ENCODE measurements at regions not wholly inside any gene's neighbourhood (a gene's known extent, or its start where the extent isn't known, plus 50 kb on each side); places are given as distances from the start of the nearest gene placed in this dataset.

DNA sequence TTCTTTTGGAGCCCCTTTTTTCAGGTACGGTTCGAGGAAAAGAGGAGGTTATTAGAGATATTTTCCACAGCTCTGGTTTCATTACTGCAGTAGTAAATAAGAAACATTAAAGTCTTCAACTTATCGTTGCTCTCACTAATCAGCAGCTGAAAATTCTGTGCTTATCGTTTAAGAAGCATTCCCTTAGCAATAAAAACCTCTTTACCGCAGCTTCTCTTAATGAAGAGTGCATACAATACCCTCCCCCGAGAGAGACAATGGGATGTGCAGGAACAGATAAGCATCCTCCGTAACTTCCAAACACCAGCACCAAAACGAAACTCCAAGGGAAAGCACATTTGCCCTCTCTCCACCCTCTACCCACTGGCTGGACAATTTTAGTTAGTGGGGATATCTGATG, 384.5 kb downstream of the NEBL start:
- no peak overlapping the region for H2BK5ac ChIP-seq (ENCODE audit: low read length)
- no peak overlapping the region for H3K4me2 ChIP-seq (ENCODE audit: insufficient read depth, low read length, poor library complexity, severe bottlenecking)
- no peaks in the 10 kb centered on the region for H3K79me1 ChIP-seq (ENCODE audit: low read depth, low read length)
- H2AK5ac ChIP-seq (ENCODE audit: low read depth, low read length): no peak overlapping the region
- no peak overlapping the region for H3K14ac ChIP-seq (ENCODE audit: low read length)
- H3K27ac ChIP-seq (replicated peaks; ENCODE audit: low read length): no peak overlapping the region
- H3K23ac ChIP-seq (ENCODE audit: low read depth, low read length, poor library complexity): no peak overlapping the region
- H4K8ac ChIP-seq (ENCODE audit: low read depth, low read length): no peak overlapping the region
- no peak overlapping the region for H3K9ac ChIP-seq (ENCODE audit: low read depth, low read length, poor library complexity)
- H4K91ac ChIP-seq (ENCODE audit: low read depth, low read length, poor library complexity): no peak overlapping the region
- no peaks in the 10 kb centered on the region for H3K27me3 ChIP-seq (ENCODE audit: control insufficient read depth in 3 of 3, insufficient read depth in 3 of 3, low read depth in 1 of 3, low read length in 3 of 3)
- no peak overlapping the region for H3K18ac ChIP-seq (ENCODE audit: low read length)
- H3K4me3 ChIP-seq (ENCODE audit: low read length in 2 of 2): no peak overlapping the region
- no peak overlapping the region for H3K4ac ChIP-seq (ENCODE audit: low read length)
- H2BK120ac ChIP-seq (ENCODE audit: low read depth, low read length): no peak overlapping the region
- H3K4me1 ChIP-seq (ENCODE audit: control insufficient read depth in 2 of 2, insufficient read depth in 1 of 2, low read depth in 1 of 2, low read length in 2 of 2): no peaks in the 10 kb centered on the region
- H3K36me3 ChIP-seq (replicated peaks in 1 of 2; ENCODE audit: control insufficient read depth in 2 of 2, insufficient read depth in 2 of 2, low read length in 2 of 2): no peaks in the 10 kb centered on the region
- no peak overlapping the region for H2BK15ac ChIP-seq (ENCODE audit: low read length)
- no peak overlapping the region for H2BK12ac ChIP-seq (ENCODE audit: low read length)
- H2AFZ ChIP-seq (ENCODE audit: low read length): no peak overlapping the region
- H3K9me3 ChIP-seq (replicated peaks in 1 of 2; ENCODE audit: control insufficient read depth in 2 of 2, insufficient read depth in 1 of 2, low read depth in 1 of 2, low read length in 2 of 2): no peaks in the 10 kb centered on the region
- no CpG with 5 or more reads among the region's 8 CpGs for WGBS, 2 donors (ENCODE audit: extremely low coverage in 2 of 2, insufficient read length in 2 of 2, insufficient replicate concordance in 1 of 2)
- DNase-seq (ENCODE audit: low spot score): no peak

- no peak overlapping the region for H2BK5ac ChIP-seq (ENCODE audit: low read length)
- H3K9ac ChIP-seq (ENCODE audit: low read depth, low read length, poor library complexity): no peak overlapping the region
- H4K91ac ChIP-seq (ENCODE audit: low read depth, low read length, poor library complexity): no peak overlapping the region
- H3K4me1 ChIP-seq (ENCODE audit: control insufficient read depth in 2 of 2, insufficient read depth in 1 of 2, low read depth in 1 of 2, low read length in 2 of 2): no peaks in the 10 kb centered on the region
- no peaks in the 10 kb centered on the region for H3K36me3 ChIP-seq (replicated peaks in 1 of 2; ENCODE audit: control insufficient read depth in 2 of 2, insufficient read depth in 2 of 2, low read length in 2 of 2)
- H3K27ac ChIP-seq (replicated peaks; ENCODE audit: low read length): no peak overlapping the region
- no peaks in the 10 kb centered on the region for H3K9me3 ChIP-seq (replicated peaks in 1 of 2; ENCODE audit: control insufficient read depth in 2 of 2, insufficient read depth in 1 of 2, low read depth in 1 of 2, low read length in 2 of 2)
- no peak for DNase-seq (ENCODE audit: low spot score)
- H3K79me1 ChIP-seq (ENCODE audit: low read depth, low read length): no peaks in the 10 kb centered on the region
- no peak overlapping the region for H2BK15ac ChIP-seq (ENCODE audit: low read length)
- no peak overlapping the region for H3K23ac ChIP-seq (ENCODE audit: low read depth, low read length, poor library complexity)
- no peak overlapping the region for H3K4ac ChIP-seq (ENCODE audit: low read length)
- H3K4me3 ChIP-seq (ENCODE audit: low read length in 2 of 2): no peak overlapping the region
- no peak overlapping the region for H2AK5ac ChIP-seq (ENCODE audit: low read depth, low read length)
- no peak overlapping the region for H2AFZ ChIP-seq (ENCODE audit: low read length)
- H2BK12ac ChIP-seq (ENCODE audit: low read length): no peak overlapping the region
- no peak overlapping the region for H3K4me2 ChIP-seq (ENCODE audit: insufficient read depth, low read length, poor library complexity, severe bottlenecking)
- H3K18ac ChIP-seq (ENCODE audit: low read length): no peak overlapping the region
- no peaks in the 10 kb centered on the region for H3K27me3 ChIP-seq (ENCODE audit: control insufficient read depth in 3 of 3, insufficient read depth in 3 of 3, low read depth in 1 of 3, low read length in 3 of 3)
- H4K8ac ChIP-seq (ENCODE audit: low read depth, low read length): no peak overlapping the region
- no peak overlapping the region for H2BK120ac ChIP-seq (ENCODE audit: low read depth, low read length)
- H3K14ac ChIP-seq (ENCODE audit: low read length): no peak overlapping the region
Measured at GRCh38 chr10:20508921-20509320, 388.2 kb downstream of the NEBL start.

DNA sequence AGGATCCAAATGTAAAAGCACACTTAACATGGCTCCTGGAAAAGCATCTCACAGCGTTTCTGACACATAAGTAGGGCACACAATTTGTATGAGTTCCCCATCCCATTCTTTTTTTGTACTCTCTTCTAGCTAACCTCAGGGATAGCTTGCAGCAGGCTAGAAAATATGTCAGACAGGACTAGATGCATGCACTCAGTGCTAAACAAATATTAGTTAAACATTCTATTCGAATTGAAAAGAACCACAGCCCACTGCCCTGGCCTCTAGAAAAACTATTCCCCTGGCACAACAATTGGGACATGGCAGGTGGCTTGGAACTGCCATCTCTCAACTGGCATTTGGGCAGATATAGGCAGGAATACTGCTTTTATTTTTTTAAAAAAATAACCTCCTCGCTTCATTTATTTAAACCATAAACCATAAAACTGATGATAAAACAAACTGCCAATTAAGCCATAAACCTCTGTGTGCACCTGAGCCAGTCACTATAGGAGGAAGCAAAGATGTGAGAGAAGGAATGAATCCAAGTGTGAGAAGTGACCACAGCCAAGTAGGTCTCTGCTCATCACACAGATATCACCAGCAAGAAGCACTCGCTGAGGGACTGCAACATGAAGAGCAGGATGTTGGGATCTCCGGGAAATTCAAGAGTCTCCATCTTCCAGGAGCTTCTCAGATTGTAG, 394.1 kb downstream of the NEBL start:
- H3K27ac ChIP-seq (replicated peaks; ENCODE audit: low read length): no peak overlapping the region
- H4K91ac ChIP-seq (ENCODE audit: low read depth, low read length, poor library complexity): no peak overlapping the region
- H3K4ac ChIP-seq (ENCODE audit: low read length): no peak overlapping the region
- H3K9me3 ChIP-seq (replicated peaks in 1 of 2; ENCODE audit: control insufficient read depth in 2 of 2, insufficient read depth in 1 of 2, low read depth in 1 of 2, low read length in 2 of 2): no peaks in the 10 kb centered on the region
- H3K36me3 ChIP-seq (replicated peaks in 1 of 2; ENCODE audit: control insufficient read depth in 2 of 2, insufficient read depth in 2 of 2, low read length in 2 of 2): no peaks in the 10 kb centered on the region
- no peak for DNase-seq (ENCODE audit: low spot score)
- no peak overlapping the region for H2BK15ac ChIP-seq (ENCODE audit: low read length)
- no peak overlapping the region for H3K14ac ChIP-seq (ENCODE audit: low read length)
- no peak overlapping the region for H3K4me2 ChIP-seq (ENCODE audit: insufficient read depth, low read length, poor library complexity, severe bottlenecking)
- no peak overlapping the region for H2AK5ac ChIP-seq (ENCODE audit: low read depth, low read length)
- no peak overlapping the region for H3K9ac ChIP-seq (ENCODE audit: low read depth, low read length, poor library complexity)
- WGBS, 2 donors (ENCODE audit: extremely low coverage in 2 of 2, insufficient read length in 2 of 2, insufficient replicate concordance in 1 of 2): 100% methylated on average over 1 of the region's 5 CpGs; no CpG with 5 or more reads in 1 of the 2 donors
- H3K4me1 ChIP-seq (ENCODE audit: control insufficient read depth in 2 of 2, insufficient read depth in 1 of 2, low read depth in 1 of 2, low read length in 2 of 2): no peaks in the 10 kb centered on the region
- no peak overlapping the region for H4K8ac ChIP-seq (ENCODE audit: low read depth, low read length)
- H2BK12ac ChIP-seq (ENCODE audit: low read length): no peak overlapping the region
- no peaks in the 10 kb centered on the region for H3K79me1 ChIP-seq (ENCODE audit: low read depth, low read length)
- H2BK5ac ChIP-seq (ENCODE audit: low read length): no peak overlapping the region
- H2AFZ ChIP-seq (ENCODE audit: low read length): no peak overlapping the region
- no peak overlapping the region for H2BK120ac ChIP-seq (ENCODE audit: low read depth, low read length)
- no peak overlapping the region for H3K18ac ChIP-seq (ENCODE audit: low read length)
- no peak overlapping the region for H3K4me3 ChIP-seq (ENCODE audit: low read length in 2 of 2)
- H3K23ac ChIP-seq (ENCODE audit: low read depth, low read length, poor library complexity): no peak overlapping the region
- H3K27me3 ChIP-seq (ENCODE audit: control insufficient read depth in 3 of 3, insufficient read depth in 3 of 3, low read depth in 1 of 3, low read length in 3 of 3): no peaks in the 10 kb centered on the region

DNA sequence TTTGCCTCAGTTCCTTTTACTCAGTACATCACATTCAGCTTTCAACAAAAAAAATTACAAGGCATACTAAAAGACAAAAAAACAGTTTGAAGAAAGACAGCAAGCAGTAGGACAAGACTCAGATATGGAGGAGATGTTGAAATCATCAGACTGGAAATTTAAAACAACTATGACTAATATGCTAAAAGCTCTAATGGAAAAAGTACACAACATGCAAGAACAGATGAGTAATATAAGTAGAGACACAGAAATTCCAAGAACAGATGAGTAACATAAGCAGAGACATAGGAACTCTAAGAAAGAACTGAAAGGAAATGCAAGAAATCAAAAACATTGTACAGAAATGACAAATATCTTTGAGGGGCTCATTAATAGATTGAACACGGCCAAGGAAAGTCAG, 402.6 kb downstream of the NEBL start:
- Histone ChIP-seq H3K79me1 (ENCODE audit: low read depth, low read length) (no peaks in the 10 kb centered on the region), H3K36me3 (replicated peaks in 1 of 2; ENCODE audit: control insufficient read depth in 2 of 2, insufficient read depth in 2 of 2, low read length in 2 of 2) (no peaks in the 10 kb centered on the region)
- no CpG with 5 or more reads among the region's 1 CpG for WGBS, 2 donors (ENCODE audit: extremely low coverage in 2 of 2, insufficient read length in 2 of 2, insufficient replicate concordance in 1 of 2)

More for the DNA sequence above, 402.6 kb downstream of the NEBL start:
- no peak overlapping the region for H3K4me3 ChIP-seq (ENCODE audit: low read length in 2 of 2)
- H2BK15ac ChIP-seq (ENCODE audit: low read length): no peak overlapping the region
- H4K91ac ChIP-seq (ENCODE audit: low read depth, low read length, poor library complexity): no peak overlapping the region
- H3K9me3 ChIP-seq (replicated peaks in 1 of 2; ENCODE audit: control insufficient read depth in 2 of 2, insufficient read depth in 1 of 2, low read depth in 1 of 2, low read length in 2 of 2): peaks cover 0 to 3% of the 10 kb centered on the region in 2 donors
- no peak overlapping the region for H3K4ac ChIP-seq (ENCODE audit: low read length)
- H2BK120ac ChIP-seq (ENCODE audit: low read depth, low read length): no peak overlapping the region
- no peak overlapping the region for H3K18ac ChIP-seq (ENCODE audit: low read length)
- no peak overlapping the region for H3K4me2 ChIP-seq (ENCODE audit: insufficient read depth, low read length, poor library complexity, severe bottlenecking)
- no peak overlapping the region for H4K8ac ChIP-seq (ENCODE audit: low read depth, low read length)
- H3K14ac ChIP-seq (ENCODE audit: low read length): no peak overlapping the region
- H3K4me1 ChIP-seq (ENCODE audit: control insufficient read depth in 2 of 2, insufficient read depth in 1 of 2, low read depth in 1 of 2, low read length in 2 of 2): no peaks in the 10 kb centered on the region
- H2AK5ac ChIP-seq (ENCODE audit: low read depth, low read length): no peak overlapping the region
- H3K23ac ChIP-seq (ENCODE audit: low read depth, low read length, poor library complexity): no peak overlapping the region
- H3K27ac ChIP-seq (replicated peaks; ENCODE audit: low read length): no peak overlapping the region
- H2BK5ac ChIP-seq (ENCODE audit: low read length): no peak overlapping the region
- H3K27me3 ChIP-seq (ENCODE audit: control insufficient read depth in 3 of 3, insufficient read depth in 3 of 3, low read depth in 1 of 3, low read length in 3 of 3): no peaks in the 10 kb centered on the region
- DNase-seq (ENCODE audit: low spot score): no peak
- H3K9ac ChIP-seq (ENCODE audit: low read depth, low read length, poor library complexity): no peak overlapping the region
- H2AFZ ChIP-seq (ENCODE audit: low read length): no peak overlapping the region
- H2BK12ac ChIP-seq (ENCODE audit: low read length): no peak overlapping the region

All from neuronal stem cell (in vitro differentiated cells).